ENCODE measurements at regions not wholly inside any gene's neighbourhood (a gene's known extent, or its start where the extent isn't known, plus 50 kb on each side); places are given as distances from the start of the nearest gene placed in this dataset.

DNA sequence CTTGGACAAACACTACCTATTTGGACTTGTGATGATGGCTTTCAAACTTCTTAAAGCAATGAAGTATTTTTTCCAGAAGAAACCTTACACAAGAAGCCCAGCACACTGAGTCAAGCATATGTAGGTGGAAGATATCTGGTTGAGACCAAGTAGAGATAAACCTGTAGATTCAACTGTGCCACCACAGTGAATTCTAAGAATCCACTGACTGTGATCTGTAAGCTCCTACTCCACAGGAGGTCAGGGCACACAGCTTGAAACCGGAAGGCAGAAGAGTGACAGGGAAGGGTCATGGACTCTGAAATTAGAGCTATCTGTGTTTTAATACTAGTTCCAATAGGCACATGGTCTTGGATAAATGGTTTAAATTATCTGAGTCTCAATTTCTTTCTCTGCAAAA lies 404.5 kb downstream of the ETS1 start:
- FAIRE-seq, result no peak

DNA sequence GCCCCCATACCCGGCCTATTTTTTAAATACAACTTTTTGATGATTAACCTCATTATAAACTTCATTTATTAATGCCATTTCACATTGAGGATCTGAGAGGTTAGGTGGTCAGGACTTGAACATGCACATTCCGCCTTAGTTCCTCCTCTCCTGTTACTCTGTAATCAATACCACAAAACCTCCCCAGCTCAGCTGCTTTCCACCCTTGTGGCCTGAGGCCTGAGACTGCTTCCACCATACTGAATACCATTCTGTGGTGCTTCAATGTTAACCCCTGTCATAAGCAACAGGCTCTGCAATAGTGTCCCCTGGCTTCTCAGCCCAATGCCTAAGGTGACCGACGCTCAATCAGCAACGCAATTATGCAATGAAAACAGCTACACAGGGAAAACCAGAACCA lies 405.4 kb downstream of the ETS1 start:
- no peak for FAIRE-seq

DNA sequence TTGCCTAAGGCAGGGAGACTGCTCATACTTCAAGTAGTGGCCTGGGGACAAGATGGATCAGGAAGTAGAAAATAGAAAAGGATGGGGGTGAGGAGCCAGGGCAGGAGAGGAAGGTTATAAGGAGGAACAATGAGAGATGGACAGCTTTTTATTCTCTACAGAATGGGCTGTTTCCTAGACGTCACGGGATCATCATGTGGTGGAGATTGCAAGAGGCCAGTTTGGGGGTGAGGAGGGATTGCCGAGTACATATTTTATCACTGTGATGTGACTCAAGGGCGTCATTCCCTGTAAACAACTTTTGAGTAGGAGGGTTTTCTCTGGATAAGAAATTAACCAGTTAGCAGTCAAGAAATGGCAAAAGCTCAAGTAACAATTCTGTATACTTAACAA lies 406.3 kb downstream of the ETS1 start:
- FAIRE-seq, result no peak

- no peak for FAIRE-seq
Measured at GRCh38 chr11:128180441-128181087, 406.8 kb downstream of the ETS1 start.

- no peak for FAIRE-seq
Measured at GRCh38 chr11:128179512-128179911, 407.8 kb downstream of the ETS1 start.

DNA sequence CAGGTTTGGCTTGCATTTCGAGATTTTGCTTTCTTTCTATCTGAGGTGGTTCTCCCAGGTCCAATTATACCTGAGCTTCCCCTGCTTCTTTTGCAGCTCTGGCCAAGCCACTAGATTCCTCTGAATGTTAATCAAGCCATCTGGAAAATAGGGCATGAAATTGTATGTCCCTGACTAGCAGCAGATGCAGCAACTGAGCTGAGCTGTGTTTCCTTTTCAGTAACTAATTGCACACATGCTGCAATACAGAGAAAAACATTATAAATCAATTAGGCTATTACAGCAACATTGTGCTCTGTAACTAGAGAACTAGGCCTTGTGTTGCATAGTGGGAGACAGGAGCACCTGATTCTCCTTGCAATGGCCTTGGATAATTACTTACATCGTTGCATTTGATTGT lies 408.3 kb downstream of the ETS1 start:
- no peak for FAIRE-seq

DNA sequence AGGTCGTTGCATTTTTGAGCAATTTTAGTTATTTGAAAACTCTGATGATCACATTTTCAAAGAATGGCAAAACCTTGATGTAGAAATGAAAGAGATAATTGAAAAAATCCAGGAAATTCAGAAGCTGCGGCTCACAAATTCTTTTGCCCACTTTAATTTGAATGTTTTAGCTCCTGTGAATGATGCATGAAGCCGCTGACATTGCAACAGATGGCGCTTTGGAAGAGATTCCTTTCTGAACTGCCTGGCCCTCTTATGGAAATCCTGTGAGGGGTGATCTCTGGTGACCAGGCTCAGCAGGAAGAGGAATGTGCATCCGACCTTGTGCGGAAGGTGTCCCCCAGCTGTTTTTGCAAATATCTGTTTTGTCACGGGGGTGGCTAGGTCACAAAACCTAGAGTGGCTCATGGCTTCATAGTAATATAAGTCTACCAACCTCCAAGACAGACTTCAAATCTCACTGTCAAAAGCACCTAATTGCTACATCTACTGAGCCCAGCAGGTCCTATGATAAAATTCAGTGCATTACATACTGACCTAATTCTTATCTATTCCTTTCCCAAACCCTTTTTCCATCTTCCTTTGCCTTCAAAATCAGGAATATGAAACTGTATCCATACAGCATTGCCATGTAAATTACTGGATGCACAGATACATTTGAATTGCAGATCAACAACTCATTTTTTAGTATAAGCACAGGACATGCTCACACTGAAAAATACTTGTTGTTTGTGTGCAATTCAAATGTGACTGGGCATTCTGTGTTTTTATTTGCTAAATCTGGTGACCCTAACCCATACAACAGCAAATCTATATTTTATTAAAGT lies 412.7 kb downstream of the ETS1 start:
- no peak for FAIRE-seq

DNA sequence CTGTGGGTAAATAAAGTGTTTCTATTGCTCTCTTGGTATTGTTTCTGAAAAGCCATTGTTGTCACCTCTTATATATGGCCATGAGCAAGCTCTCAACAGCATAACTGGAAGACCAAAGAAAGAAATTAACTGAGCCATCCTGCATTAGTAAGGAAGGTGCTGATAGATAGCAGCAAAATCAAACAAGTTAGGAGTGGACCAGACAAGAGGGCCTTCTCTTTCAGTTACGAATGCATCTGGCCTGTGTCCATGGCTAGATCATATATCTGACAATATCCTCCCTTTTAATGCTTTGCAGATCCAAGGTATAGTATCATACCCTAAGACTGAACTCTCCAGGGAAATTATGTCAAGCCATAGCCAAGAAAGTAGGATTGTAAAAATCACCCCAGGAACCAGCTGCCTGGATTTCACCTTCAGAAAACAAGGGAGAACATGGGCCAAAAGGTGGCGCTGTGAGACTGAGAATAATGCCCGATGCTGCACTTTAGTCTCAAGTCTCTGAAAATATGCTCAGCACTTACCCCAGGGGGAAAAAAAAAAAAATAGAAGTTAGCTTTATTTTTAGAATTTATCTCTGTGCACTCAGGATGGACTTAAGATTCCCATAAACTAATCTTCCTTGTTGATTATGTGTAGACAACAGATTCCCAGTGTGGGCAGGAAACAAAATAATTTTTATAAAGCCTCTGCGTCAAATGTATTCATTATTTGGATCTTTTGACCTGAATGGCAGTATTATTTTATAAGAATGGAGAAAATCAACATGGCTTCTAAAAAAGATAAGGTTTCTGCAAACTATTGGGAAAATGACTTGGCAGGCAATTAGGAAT lies 415.1 kb downstream of the ETS1 start:
- FAIRE-seq, result peak; percentile 94

GRCh38 chr11:128171506-128171905 lies 415.9 kb downstream of the ETS1 start:
- FAIRE-seq, result no peak

DNA sequence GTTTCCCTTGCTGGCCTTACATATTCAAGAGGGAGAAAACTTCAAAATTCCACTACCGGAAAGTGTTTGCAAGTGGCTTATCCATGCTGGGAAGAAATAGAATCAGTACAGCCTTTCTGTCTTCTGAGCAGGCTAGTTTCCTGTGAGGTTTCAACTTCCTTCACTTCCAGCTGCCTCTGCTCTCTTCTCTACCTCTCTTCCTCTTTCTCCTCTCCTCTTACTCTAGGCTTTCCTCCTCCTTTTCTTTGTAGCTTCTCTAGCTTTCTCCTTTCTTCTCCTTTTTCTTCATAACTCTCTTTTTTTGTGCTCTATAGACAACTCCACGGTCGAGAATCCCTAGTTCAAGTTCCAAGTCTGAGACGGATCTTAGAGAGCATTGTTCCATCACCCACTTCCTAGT lies 421.8 kb downstream of the ETS1 start:
- no peak for FAIRE-seq

- FAIRE-seq, result no peak
Measured at GRCh38 chr11:128164080-128164741, 423.1 kb downstream of the ETS1 start.

DNA sequence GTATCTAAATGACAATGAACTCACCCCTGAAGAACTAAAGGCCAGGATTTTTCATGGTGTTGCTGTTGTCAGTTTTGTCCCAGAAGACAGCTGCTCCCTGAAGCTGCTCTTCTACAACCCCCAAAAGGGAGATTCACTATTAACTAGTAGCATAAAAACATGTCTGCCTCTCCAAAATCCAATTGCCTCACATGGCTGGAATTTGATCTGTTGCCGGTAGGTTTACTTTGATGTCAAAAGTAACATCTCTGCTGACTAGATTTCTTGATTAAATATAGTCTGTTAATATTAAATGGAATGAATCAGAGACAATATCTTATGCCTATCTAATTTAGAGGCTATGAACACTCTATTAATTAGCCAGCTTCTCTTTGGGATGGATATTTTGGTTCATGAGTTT lies 425.4 kb downstream of the ETS1 start:
- FAIRE-seq, result no peak

DNA sequence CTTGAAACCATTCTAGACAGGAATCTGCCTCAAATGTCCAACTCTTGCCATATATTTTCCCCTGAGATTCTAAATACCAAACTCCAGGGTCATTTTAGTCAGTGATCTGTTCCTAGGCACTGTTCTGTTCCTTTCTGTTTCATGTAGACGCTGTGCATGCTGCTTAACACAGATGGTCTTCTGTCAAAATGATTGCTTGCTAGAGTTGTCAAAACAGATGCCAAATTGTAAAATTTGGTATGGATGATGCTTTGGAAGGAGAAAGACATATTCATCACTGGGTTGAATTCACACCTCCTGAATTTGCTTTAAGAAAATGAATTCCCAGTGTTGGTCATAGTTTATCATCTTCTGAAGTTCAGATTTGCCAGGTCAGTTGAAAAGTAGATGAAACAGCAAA lies 425.9 kb downstream of the ETS1 start:
- no peak for FAIRE-seq

DNA sequence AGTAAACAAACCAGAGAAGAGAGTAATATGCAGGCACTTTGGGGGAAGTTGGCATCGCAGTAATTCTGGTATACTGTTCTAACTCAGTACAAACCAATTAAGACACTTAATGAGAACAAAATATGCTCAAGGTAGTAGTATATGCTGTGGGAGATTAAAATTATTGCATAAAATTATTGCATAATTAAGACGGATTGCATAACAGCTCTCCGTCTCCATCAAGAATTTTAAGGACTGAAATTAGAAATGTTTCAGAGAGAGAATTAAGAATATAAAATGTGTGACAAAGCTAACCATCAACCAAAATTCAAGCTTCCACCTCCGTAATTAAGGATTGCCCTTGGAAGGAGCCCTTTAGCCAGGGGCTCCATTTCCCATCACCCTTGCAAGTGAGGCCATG lies 428.5 kb downstream of the ETS1 start:
- FAIRE-seq, result no peak

DNA sequence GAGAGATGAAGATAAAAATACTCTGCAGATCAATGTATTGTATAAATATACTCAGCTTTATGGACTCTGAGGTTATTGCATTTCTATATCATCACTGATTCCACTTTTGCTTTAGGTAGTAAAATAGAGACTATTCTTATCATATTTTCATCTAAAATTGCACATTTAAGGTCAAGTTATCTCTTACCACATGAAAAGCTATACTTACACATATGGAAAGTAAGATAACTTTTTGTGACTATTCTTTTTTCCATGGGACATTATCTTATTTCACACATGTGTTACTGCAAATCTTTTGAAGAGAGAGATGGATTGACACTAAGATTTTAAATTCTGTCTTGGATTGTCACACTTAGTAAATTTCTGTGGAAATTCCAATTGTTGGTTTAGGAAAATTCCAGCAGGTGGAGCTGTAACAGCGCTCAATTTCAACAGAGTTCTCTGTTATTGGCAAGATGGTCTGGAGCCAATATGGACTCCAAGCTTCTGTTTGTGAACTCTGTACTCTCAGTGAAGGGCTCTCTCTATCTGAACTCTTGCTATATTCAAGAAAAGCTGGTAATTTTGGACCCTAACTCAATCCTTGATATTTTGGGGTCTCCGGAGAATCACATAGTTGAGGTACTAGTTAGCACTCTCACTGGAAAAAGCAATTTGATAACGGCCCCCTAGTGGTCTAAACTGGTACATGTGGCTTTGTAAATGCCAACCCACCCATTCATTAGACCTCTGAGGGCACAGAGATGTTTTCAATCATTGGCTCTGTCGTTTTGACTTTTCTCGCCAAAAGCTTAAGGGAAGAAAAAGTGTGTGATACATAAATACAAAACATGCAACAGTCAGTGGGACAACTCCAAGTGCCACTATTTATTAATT lies 429.7 kb downstream of the ETS1 start:
- peak; percentile 91 for FAIRE-seq

- FAIRE-seq, result peak; percentile 61
Measured at GRCh38 chr11:128156486-128156885, 430.9 kb downstream of the ETS1 start.

DNA sequence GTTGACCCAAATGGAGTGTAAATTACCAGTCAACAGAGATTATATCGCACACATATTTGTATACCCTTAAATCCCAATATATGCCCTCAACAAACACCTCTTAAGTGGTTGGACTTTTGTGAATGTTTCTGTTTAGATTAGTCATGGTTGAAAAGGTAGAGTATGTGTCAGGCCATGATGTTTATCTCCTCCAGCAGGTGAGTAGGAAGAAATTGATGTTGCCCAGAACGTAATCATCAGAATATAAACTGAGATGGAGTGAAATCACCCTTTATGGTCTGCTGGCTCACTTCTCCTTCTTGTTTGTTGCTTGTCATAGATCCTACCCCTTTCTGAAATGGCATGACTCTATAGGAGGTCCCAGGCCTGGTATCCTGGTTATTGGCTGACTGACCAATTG lies 431.8 kb downstream of the ETS1 start:
- FAIRE-seq, result no peak

DNA sequence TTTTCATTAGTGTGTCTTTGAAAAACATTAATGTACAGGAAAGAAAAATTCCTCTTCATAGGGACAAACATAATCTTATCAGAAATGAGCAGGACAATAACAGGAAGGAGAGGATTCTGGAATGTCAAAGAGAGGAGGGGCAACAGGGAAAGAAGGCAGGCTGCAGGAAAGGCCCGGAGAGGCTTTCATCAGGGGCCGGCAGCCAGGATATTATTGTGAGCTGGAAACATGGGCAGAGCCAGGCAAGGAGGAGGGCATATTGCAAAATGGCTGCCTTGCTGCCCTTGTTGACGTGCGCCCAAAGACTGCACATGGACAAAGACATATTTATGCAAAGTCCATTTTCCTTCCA lies 433.7 kb downstream of the ETS1 start:
- FAIRE-seq, result no peak

DNA sequence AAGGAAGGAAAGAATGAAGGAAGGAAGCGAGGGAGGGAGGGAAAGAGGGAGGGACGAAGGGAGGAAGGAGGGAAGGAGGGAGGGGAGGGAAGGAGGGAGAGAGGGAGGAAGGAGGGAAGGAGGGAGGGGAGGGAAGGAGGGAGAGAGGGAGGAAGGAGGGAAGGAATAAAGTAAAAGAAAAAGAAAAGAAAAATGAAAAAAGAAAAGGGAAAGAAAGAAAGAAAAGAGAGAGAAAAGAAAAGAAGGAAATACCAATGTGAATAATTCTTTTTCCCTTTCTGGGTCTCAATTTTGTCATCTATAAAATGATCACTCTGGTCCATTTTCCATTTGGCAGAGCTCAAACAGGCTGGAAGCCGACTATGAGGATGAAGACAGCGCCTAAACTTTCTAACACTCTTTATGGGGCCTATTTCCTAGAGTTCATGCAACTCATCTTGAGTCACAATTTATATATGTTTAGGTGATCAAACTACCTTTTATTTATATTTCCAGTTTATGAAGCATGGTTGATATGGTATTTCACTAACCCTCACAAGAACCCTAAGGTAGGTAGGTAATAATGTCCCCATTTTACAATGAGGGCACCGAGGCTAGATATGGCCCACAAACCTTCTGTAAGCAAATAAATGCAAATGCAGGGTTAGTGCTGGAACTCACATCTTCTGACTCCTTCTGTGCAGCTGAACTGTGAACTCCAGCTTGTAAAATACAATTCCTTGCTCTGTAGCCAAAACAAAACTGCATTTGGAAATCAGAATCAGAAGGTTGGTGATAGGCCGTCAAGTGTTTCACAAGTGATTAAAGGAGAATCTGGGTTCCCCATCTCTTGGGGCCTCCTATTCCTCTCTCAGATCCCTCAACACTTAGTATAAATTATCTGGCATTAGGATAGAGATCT lies 434.3 kb downstream of the ETS1 start:
- FAIRE-seq, result no peak

- FAIRE-seq, result no peak
Measured at GRCh38 chr11:128151780-128152179, 435.6 kb downstream of the ETS1 start.

- no peak for FAIRE-seq
Measured at GRCh38 chr11:128151338-128151737, 436.0 kb downstream of the ETS1 start.

Measured in islet of Langerhans (tissue), 1 donor.